ENCODE measurements at regions not wholly inside any gene's neighbourhood (a gene's known extent, or its start where the extent isn't known, plus 50 kb on each side); places are given as distances from the start of the nearest gene placed in this dataset.
A peak's percentile ranks its signal among the peaks of the same experiment; 100 is the strongest.

DNA sequence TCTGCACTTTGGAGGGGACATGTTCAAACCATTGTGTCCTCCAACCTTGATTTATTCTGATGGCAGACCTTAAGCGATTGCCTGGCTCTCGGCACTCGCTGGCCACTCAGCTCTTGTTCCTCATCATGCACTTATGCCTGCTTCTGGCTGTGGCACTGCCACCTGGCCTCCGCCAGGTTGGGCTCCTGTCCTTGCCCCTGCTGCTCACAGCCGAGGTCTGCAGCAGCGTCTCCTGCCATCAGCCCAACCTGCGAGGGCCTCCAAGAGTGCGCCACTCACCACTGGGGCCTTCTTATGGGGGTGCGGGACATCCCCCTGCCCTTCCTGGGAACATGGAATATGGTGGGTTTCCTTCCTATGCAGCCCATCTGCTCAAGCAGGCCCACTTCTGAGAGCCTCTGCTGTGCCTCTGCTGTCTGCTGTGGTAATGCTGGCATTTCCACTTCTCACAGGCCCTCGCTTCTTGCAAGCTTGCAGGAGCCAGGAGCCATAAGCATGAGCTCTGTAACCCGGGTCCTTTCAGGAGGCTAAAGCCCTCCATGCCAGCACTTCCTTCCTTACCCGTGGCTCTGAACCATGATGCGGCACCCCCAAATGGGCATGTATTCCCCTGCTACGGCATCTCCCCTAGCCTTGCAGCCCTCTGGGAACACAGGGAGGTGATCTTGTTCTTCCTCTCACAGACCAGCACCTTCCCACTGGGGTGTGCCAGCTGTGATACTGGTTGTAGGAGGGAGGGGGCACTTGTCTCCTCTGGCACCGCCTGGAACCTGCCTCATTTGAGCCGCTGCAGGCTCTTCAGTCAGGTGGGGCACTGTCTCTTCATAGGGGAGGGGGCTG lies 58.6 kb upstream of the HS6ST1 start:
- Histone ChIP-seq H3K9me3 (ENCODE audit: severe bottlenecking) (no peaks in the 10 kb centered on the region), H3K4me1 (ENCODE audit: insufficient read depth, poor library complexity, severe bottlenecking) (no peaks in the 10 kb centered on the region), H3K27me3 (ENCODE audit: insufficient read depth, poor library complexity, severe bottlenecking) (no peaks in the 10 kb centered on the region)

DNA sequence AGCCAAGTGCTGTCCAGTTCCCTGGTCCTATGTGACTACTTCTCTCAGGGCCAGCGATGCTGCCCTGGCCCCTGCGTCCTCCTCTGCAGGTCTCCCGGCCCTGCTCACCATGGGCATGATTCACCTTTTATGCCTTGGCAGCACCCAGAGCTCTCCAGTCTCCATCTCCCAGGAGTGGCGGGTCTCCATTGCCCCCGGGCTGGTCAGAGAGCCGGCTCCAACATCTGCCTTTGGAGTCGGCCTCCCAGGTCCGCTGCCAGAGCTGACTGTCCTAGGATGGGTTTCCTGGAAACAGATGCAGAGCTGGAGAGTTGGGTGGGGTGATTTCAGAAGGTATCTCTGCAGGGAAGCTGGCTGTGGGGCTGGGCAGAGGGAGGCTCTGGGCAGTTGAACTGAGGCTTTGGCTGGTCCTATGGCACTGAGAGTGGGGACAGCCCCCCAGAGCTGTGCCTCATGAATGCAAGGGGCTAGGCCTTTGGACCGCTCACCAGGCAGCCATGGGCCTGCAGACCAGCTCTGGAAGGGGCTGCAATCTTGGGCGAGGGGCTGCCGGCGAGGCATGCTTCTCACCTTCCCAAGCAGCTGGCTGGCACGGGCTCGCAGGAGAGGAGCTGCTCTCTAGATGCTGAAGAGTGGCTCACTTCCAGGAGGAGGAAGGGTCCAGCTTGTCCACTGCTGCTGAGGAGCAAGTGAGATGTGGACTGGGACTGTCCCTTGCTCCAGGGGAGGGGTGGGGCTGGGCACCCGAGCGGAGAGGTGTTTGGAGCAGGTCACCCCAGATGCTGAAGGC lies 59.8 kb upstream of the HS6ST1 start:
- TF ChIP-seq, protein P1, sequence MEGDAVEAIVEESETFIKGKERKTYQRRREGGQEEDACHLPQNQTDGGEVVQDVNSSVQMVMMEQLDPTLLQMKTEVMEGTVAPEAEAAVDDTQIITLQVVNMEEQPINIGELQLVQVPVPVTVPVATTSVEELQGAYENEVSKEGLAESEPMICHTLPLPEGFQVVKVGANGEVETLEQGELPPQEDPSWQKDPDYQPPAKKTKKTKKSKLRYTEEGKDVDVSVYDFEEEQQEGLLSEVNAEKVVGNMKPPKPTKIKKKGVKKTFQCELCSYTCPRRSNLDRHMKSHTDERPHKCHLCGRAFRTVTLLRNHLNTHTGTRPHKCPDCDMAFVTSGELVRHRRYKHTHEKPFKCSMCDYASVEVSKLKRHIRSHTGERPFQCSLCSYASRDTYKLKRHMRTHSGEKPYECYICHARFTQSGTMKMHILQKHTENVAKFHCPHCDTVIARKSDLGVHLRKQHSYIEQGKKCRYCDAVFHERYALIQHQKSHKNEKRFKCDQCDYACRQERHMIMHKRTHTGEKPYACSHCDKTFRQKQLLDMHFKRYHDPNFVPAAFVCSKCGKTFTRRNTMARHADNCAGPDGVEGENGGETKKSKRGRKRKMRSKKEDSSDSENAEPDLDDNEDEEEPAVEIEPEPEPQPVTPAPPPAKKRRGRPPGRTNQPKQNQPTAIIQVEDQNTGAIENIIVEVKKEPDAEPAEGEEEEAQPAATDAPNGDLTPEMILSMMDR (IDR thresholded peaks at IDR 0.05; ENCODE audit: poor library complexity, severe bottlenecking) = no peak
- no peak overlapping the region for H3K4me3 ChIP-seq (ENCODE audit: severe bottlenecking)
- no peaks in the 10 kb centered on the region for H3K9me3 ChIP-seq (ENCODE audit: severe bottlenecking)
- ATAC-seq (ENCODE audit: low read depth) (no peak), DNase-seq (ENCODE audit: low spot score) (peak; percentile 38)
- H3K27me3 ChIP-seq (ENCODE audit: insufficient read depth, poor library complexity, severe bottlenecking) = no peaks in the 10 kb centered on the region
- H3K27ac ChIP-seq (ENCODE audit: poor library complexity, severe bottlenecking) = no peak overlapping the region
- no peaks in the 10 kb centered on the region for H3K36me3 ChIP-seq (ENCODE audit: low read depth)
- no peaks in the 10 kb centered on the region for H3K4me1 ChIP-seq (ENCODE audit: insufficient read depth, poor library complexity, severe bottlenecking)

More for the DNA sequence above, 58.6 kb upstream of the HS6ST1 start:
- TF ChIP-seq, protein P1 (IDR thresholded peaks at IDR 0.05; ENCODE audit: poor library complexity, severe bottlenecking) = no peak
- peak; percentile 43 for DNase-seq (ENCODE audit: low spot score)
- no peaks in the 10 kb centered on the region for H3K36me3 ChIP-seq (ENCODE audit: low read depth)
- no peak for ATAC-seq (ENCODE audit: low read depth)
- H3K4me3 ChIP-seq (ENCODE audit: severe bottlenecking) = no peak overlapping the region
- H3K27ac ChIP-seq (ENCODE audit: poor library complexity, severe bottlenecking) = no peak overlapping the region

DNA sequence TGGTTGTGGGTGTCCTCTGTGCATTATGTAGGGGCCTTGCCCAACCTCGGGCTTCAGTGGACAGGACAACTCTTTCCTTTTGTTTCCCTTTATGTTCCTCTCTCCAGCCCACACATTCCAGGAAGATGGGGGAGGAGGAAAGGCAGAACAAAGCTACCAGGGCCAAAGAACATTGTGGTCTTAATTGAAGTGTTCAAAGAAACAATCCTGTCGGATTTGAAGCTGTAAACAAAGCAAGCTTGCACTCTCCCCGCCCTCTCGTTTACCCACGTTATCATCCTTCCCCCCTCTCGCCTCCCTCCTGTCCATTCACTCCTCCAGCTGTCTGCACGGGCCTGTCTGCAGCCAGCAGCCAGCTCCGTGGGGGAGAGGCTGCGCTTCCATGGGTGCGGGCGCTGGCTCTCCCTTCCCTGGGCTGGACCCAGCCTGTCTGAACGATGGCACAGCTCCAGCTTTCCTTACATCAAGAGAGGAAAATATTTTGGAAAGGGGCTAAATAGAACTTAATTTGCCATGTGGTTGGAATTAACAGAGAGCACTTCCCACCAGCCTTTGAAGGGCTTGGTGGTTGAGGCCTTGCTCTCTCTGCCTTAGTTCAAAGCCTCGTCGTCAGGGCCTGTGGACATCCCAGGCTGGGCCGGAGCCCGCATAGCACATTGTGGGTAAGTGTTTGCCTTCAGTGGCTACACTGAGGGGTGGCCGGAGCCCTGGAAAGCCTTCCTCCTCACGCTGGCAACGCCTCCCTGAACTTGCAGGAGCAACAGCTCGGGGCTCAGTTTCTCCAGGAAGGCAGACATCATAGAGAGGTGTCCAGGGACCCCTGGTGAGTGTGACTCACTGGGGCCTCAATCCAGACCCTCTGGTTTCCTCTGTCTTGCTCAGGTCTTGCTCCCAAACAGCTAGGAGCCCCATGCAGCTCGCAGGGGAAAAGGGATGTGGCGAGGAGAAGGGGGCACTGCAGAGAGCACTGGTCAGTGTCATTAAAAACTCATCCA lies 60.6 kb upstream of the HS6ST1 start:
- H3K9me3 ChIP-seq (ENCODE audit: severe bottlenecking) = no peaks in the 10 kb centered on the region
- no peaks in the 10 kb centered on the region for H3K36me3 ChIP-seq (ENCODE audit: low read depth)
- ATAC-seq (ENCODE audit: low read depth) (no peak), DNase-seq (ENCODE audit: low spot score) (peak; percentile 34)
- H3K27me3 ChIP-seq (ENCODE audit: insufficient read depth, poor library complexity, severe bottlenecking) = no peaks in the 10 kb centered on the region
- H3K4me1 ChIP-seq (ENCODE audit: insufficient read depth, poor library complexity, severe bottlenecking) = no peaks in the 10 kb centered on the region
- H3K27ac ChIP-seq (ENCODE audit: poor library complexity, severe bottlenecking) = no peak overlapping the region
- TF ChIP-seq, protein P1 (IDR thresholded peaks at IDR 0.05; ENCODE audit: poor library complexity, severe bottlenecking) = no peak
- H3K4me3 ChIP-seq (ENCODE audit: severe bottlenecking) = no peak overlapping the region

DNA sequence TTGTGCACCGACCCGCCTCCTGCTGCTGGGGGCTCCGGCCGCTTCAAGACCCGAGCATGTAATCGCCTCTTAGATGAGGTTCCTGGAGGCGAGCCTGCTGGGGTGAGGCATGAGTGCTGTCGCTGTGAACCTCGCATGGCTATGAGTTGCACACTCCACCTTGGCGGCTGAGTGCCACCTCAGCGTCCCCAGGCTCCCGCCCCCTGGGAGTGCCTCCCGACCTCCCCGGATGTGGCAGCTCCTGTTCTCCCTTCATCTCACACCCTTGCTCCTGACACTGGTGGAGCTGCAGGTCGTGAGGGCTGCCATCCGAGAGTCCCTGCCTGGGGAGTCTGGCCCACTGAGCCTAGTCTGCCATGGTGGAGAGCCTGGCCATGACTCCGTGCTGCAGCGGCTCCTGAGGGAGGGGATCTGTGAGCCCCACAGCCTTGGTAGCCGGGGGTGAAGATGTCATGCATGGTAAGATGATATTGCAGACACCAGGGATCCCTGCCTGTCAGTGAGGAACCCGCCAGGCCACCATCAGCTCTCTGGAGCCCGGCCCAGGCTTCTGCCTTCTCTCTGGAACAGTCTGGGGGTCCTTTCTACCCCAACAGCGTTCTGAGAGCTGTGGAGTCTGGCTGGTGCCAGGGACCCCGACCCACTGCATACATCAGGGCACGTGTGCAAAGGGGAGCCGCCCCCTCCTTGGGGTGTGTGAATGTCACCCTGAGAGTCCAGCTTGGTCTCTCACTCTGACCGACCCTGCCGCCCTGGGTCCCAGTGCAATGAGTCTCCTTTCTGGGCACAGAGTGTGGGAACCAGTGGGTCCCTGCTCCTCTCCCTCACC lies 61.6 kb upstream of the HS6ST1 start:
- Histone ChIP-seq H3K9me3 (ENCODE audit: severe bottlenecking) (no peaks in the 10 kb centered on the region), H3K4me1 (ENCODE audit: insufficient read depth, poor library complexity, severe bottlenecking) (no peaks in the 10 kb centered on the region), H3K4me3 (ENCODE audit: severe bottlenecking) (no peak overlapping the region), H3K27me3 (ENCODE audit: insufficient read depth, poor library complexity, severe bottlenecking) (no peaks in the 10 kb centered on the region), H3K36me3 (ENCODE audit: low read depth) (no peaks in the 10 kb centered on the region), H3K27ac (ENCODE audit: poor library complexity, severe bottlenecking) (no peak overlapping the region)
- DNase-seq (ENCODE audit: low spot score) (peak; percentile 30), ATAC-seq (ENCODE audit: low read depth) (no peak)
- TF ChIP-seq, protein P1 (IDR thresholded peaks at IDR 0.05; ENCODE audit: poor library complexity, severe bottlenecking) = no peak
